ENCODE measurements at regions not wholly inside any gene's neighbourhood (a gene's known extent, or its start where the extent isn't known, plus 50 kb on each side); places are given as distances from the start of the nearest gene placed in this dataset.
"Not testable (repeated sequence)": the region's sequence is repeated elsewhere in the genome, so short reads cannot be mapped to it uniquely, and the experiment has no call there.

GRCh38 chr5:152593388-152593787 lies 188.3 kb upstream of the NMUR2 start:
- H3K27me3 Mint-ChIP-seq = peaks cover 0 to 2% of the 10 kb centered on the region in 2 donors
- peaks cover 0 to 11% (median 3%) of the 10 kb centered on the region in 8 donors for H3K9me3 Mint-ChIP-seq
- Histone ChIP-seq H3K36me3 (ENCODE audit: insufficient read depth, low read length) (no peaks in the 10 kb centered on the region), H3K4me1 (ENCODE audit: insufficient read depth, low read length) (no peaks in the 10 kb centered on the region), H3K27ac (ENCODE audit: low read depth, low read length) (no peak overlapping the region), H3K9me3 (ENCODE audit: control insufficient read depth in 1 of 2, low read length in 2 of 2) (no peaks in the 10 kb centered on the region), H3K4me3 (ENCODE audit: low read length in 2 of 2) (no peak overlapping the region), H3K27me3 (ENCODE audit: insufficient read depth, low read length) (no peaks in the 10 kb centered on the region)
- no peaks in the 10 kb centered on the region for H3K4me1 Mint-ChIP-seq
- H3K36me3 Mint-ChIP-seq = no peaks in the 10 kb centered on the region
- intact Hi-C loops (cut with micrococcal nuclease) = no loop called here
- H3K27ac Mint-ChIP-seq = no peak overlapping the region
- no peak for DNase-seq
- POLR2A ChIA-PET (ENCODE audit: partially characterized antibody) = no interaction called here
- CTCF ChIA-PET (ENCODE audit: partially characterized antibody) = no interaction called here
- no peak overlapping the region for H3K4me3 Mint-ChIP-seq

GRCh38 chr5:152595405-152595804 lies 190.3 kb upstream of the NMUR2 start:
- Mint-ChIP-seq H3K27me3 (no peaks in the 10 kb centered on the region), H3K4me1 (no peaks in the 10 kb centered on the region), H3K36me3 (no peaks in the 10 kb centered on the region), H3K9me3 (peaks cover 0 to 2% (median 0%) of the 10 kb centered on the region in 8 donors), H3K4me3 (no peak overlapping the region), H3K27ac (no peak overlapping the region)
- Histone ChIP-seq H3K36me3 (ENCODE audit: insufficient read depth, low read length) (no peaks in the 10 kb centered on the region), H3K27ac (ENCODE audit: low read depth, low read length) (no peak overlapping the region), H3K4me3 (ENCODE audit: low read length in 2 of 2) (no peak overlapping the region), H3K4me1 (ENCODE audit: insufficient read depth, low read length) (no peaks in the 10 kb centered on the region), H3K27me3 (ENCODE audit: insufficient read depth, low read length) (no peaks in the 10 kb centered on the region), H3K9me3 (ENCODE audit: control insufficient read depth in 1 of 2, low read length in 2 of 2) (no peaks in the 10 kb centered on the region)
- ChIA-PET CTCF (ENCODE audit: partially characterized antibody) (no interaction called here), POLR2A (ENCODE audit: partially characterized antibody) (no interaction called here)
- intact Hi-C loops (cut with micrococcal nuclease) = no loop called here
- no peak for DNase-seq

- no peak overlapping the region for H3K4me3 Mint-ChIP-seq
- no peak overlapping the region for H3K27ac ChIP-seq (ENCODE audit: low read depth, low read length)
- no peak for DNase-seq
- H3K27me3 Mint-ChIP-seq = no peaks in the 10 kb centered on the region
- H3K27me3 ChIP-seq (ENCODE audit: insufficient read depth, low read length) = no peaks in the 10 kb centered on the region
- intact Hi-C loops (cut with micrococcal nuclease) = no loop called here
- no peaks in the 10 kb centered on the region for H3K36me3 ChIP-seq (ENCODE audit: insufficient read depth, low read length)
- ChIA-PET CTCF (ENCODE audit: partially characterized antibody) (no interaction called here), POLR2A (ENCODE audit: partially characterized antibody) (no interaction called here)
- no peaks in the 10 kb centered on the region for H3K9me3 ChIP-seq (ENCODE audit: control insufficient read depth in 1 of 2, low read length in 2 of 2)
- no peak overlapping the region for H3K27ac Mint-ChIP-seq
- peaks cover 0 to 2% (median 0%) of the 10 kb centered on the region in 8 donors for H3K9me3 Mint-ChIP-seq
- no peak overlapping the region for H3K4me3 ChIP-seq (ENCODE audit: low read length in 2 of 2)
- H3K4me1 ChIP-seq (ENCODE audit: insufficient read depth, low read length) = no peaks in the 10 kb centered on the region
- no peaks in the 10 kb centered on the region for H3K4me1 Mint-ChIP-seq
- no peaks in the 10 kb centered on the region for H3K36me3 Mint-ChIP-seq
These were observed 194.0 kb upstream of the NMUR2 start for GRCh38 chr5:152599096-152599495.

GRCh38 chr5:152601806-152602732 lies 197.0 kb upstream of the NMUR2 start:
- Mint-ChIP-seq H3K4me1 (no peaks in the 10 kb centered on the region), H3K36me3 (no peaks in the 10 kb centered on the region), H3K27me3 (no peaks in the 10 kb centered on the region), H3K9me3 (peaks cover 0 to 2% (median 0%) of the 10 kb centered on the region in 8 donors), H3K27ac (no peak overlapping the region), H3K4me3 (no peak overlapping the region)
- ChIA-PET POLR2A (ENCODE audit: partially characterized antibody) (no interaction called here), CTCF (ENCODE audit: partially characterized antibody) (no interaction called here)
- no peaks in the 10 kb centered on the region for H3K4me1 ChIP-seq (ENCODE audit: insufficient read depth, low read length)
- no peaks in the 10 kb centered on the region for H3K9me3 ChIP-seq (ENCODE audit: control insufficient read depth in 1 of 2, low read length in 2 of 2)
- H3K4me3 ChIP-seq (ENCODE audit: low read length in 2 of 2) = no peak overlapping the region
- no peak overlapping the region for H3K27ac ChIP-seq (ENCODE audit: low read depth, low read length)
- H3K27me3 ChIP-seq (ENCODE audit: insufficient read depth, low read length) = no peaks in the 10 kb centered on the region
- no peaks in the 10 kb centered on the region for H3K36me3 ChIP-seq (ENCODE audit: insufficient read depth, low read length)
- intact Hi-C loops (cut with micrococcal nuclease) = no loop called here
- DNase-seq = no peak

- H3K27me3 Mint-ChIP-seq; H3K9me3 ChIP-seq (ENCODE audit: control insufficient read depth in 1 of 2, low read length in 2 of 2); H3K27ac ChIP-seq (ENCODE audit: low read depth, low read length); H3K27ac Mint-ChIP-seq; H3K4me1 ChIP-seq (ENCODE audit: insufficient read depth, low read length); H3K4me1 Mint-ChIP-seq; H3K36me3 Mint-ChIP-seq; H3K36me3 ChIP-seq (ENCODE audit: insufficient read depth, low read length); H3K4me3 ChIP-seq (ENCODE audit: low read length in 2 of 2); H3K9me3 Mint-ChIP-seq; CTCF ChIA-PET (ENCODE audit: partially characterized antibody); POLR2A ChIA-PET (ENCODE audit: partially characterized antibody); DNase-seq; H3K4me3 Mint-ChIP-seq; intact Hi-C loops (cut with micrococcal nuclease); H3K27me3 ChIP-seq (ENCODE audit: insufficient read depth, low read length): not testable (repeated sequence)
These were observed 201.0 kb upstream of the NMUR2 start for GRCh38 chr5:152606050-152606449.

- H3K4me1 ChIP-seq (ENCODE audit: insufficient read depth, low read length) = no peaks in the 10 kb centered on the region
- Mint-ChIP-seq H3K4me3 (no peak overlapping the region), H3K36me3 (no peaks in the 10 kb centered on the region), H3K27ac (no peak overlapping the region), H3K9me3 (peaks cover 0 to 4% (median 0%) of the 10 kb centered on the region in 8 donors), H3K27me3 (peaks cover 0 to 1% of the 10 kb centered on the region in 2 donors), H3K4me1 (no peaks in the 10 kb centered on the region)
- no peaks in the 10 kb centered on the region for H3K9me3 ChIP-seq (ENCODE audit: control insufficient read depth in 1 of 2, low read length in 2 of 2)
- H3K27me3 ChIP-seq (ENCODE audit: insufficient read depth, low read length) = no peaks in the 10 kb centered on the region
- intact Hi-C loops (cut with micrococcal nuclease) = no loop called here
- CTCF ChIA-PET (ENCODE audit: partially characterized antibody) = no interaction called here
- H3K36me3 ChIP-seq (ENCODE audit: insufficient read depth, low read length) = no peaks in the 10 kb centered on the region
- POLR2A ChIA-PET (ENCODE audit: partially characterized antibody) = no interaction called here
- no peak overlapping the region for H3K4me3 ChIP-seq (ENCODE audit: low read length in 2 of 2)
- H3K27ac ChIP-seq (ENCODE audit: low read depth, low read length) = no peak overlapping the region
- DNase-seq = no peak
These were observed 201.8 kb upstream of the NMUR2 start for GRCh38 chr5:152606776-152607364.

GRCh38 chr5:152607401-152608160 lies 202.5 kb upstream of the NMUR2 start:
- no peaks in the 10 kb centered on the region for H3K9me3 ChIP-seq (ENCODE audit: control insufficient read depth in 1 of 2, low read length in 2 of 2)
- no peak for DNase-seq
- no peak overlapping the region for H3K27ac ChIP-seq (ENCODE audit: low read depth, low read length)
- no peak overlapping the region for H3K4me3 ChIP-seq (ENCODE audit: low read length in 2 of 2)
- intact Hi-C loops (cut with micrococcal nuclease) = no loop called here
- no peaks in the 10 kb centered on the region for H3K4me1 ChIP-seq (ENCODE audit: insufficient read depth, low read length)
- no peaks in the 10 kb centered on the region for H3K36me3 Mint-ChIP-seq
- no peaks in the 10 kb centered on the region for H3K27me3 ChIP-seq (ENCODE audit: insufficient read depth, low read length)
- H3K27me3 Mint-ChIP-seq = peaks cover 0 to 1% of the 10 kb centered on the region in 2 donors
- no peak overlapping the region for H3K27ac Mint-ChIP-seq
- H3K4me1 Mint-ChIP-seq = no peaks in the 10 kb centered on the region
- peaks cover 0 to 4% (median 0%) of the 10 kb centered on the region in 8 donors for H3K9me3 Mint-ChIP-seq
- POLR2A ChIA-PET (ENCODE audit: partially characterized antibody) = no interaction called here
- H3K4me3 Mint-ChIP-seq = no peak overlapping the region
- H3K36me3 ChIP-seq (ENCODE audit: insufficient read depth, low read length) = no peaks in the 10 kb centered on the region
- CTCF ChIA-PET (ENCODE audit: partially characterized antibody) = no interaction called here
